ENCODE measurements at regions not wholly inside any gene's neighbourhood (a gene's known extent, or its start where the extent isn't known, plus 50 kb on each side); places are given as distances from the start of the nearest gene placed in this dataset.

DNA sequence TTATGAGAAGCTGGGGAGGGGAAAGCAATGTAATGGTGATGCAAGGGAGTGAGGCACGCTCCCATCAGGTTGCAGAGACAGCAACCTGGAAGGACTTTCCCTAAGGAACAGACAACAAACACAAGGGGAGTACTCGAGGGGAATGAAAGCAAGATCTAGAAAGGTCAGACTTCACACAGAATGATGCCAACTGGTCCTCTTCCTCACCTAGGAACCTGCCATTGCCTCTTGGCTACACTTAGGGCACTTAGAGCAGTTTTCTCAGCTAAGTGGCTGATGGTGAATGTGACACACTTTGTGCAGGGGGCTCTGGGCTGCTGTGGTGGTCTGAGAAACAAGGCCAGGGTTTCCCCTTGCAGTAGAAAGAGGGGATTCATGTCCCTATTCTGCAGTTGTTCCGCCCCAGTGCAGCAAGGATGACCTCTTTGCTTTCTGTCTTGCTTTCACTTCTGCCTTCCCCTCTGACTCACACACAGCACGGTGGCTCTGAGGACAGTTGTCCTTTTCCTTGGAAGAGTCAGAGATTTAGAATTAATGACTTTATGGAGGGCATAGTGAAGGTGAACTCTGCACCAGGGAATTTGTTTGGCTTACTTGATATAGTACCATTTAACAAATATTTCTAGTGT lies 394.0 kb upstream of the KLF4 start:
- in situ Hi-C loops (cut with MboI; ENCODE audit: low sequenced_read_pairs) = no loop called here

DNA sequence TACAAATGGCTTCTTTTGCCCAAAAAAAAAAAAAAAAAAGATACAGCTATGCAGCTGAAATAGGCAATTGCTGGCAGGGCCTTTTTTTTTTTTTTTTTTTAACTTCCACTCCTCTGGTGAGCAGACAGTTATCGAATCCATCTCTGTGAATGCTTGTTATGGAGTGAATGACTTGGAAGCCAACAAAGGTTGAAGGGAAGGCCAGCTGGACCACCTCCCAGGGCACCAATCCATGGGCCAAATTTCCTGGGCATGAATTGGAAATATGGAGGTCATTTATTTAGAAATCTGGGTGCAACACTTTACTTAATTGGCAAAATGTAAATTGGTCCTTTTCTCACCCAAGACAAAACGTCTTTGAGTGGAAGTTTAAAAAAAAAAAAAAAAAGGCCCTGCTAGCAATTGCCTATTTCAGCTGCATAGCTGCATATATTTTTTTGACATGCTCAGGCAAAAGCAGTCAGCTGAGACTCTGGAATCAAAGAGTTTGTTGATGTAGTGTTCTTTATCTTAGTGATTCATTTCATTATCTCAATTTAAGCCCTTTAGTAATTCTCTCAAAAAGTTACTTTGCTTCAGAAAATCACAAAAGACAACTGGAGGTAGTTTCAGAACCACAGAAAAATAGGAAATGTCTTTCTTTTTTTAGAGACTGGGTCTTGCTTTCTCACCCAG lies 392.2 kb upstream of the KLF4 start:
- in situ Hi-C loops (cut with MboI; ENCODE audit: low sequenced_read_pairs) = no loop called here

DNA sequence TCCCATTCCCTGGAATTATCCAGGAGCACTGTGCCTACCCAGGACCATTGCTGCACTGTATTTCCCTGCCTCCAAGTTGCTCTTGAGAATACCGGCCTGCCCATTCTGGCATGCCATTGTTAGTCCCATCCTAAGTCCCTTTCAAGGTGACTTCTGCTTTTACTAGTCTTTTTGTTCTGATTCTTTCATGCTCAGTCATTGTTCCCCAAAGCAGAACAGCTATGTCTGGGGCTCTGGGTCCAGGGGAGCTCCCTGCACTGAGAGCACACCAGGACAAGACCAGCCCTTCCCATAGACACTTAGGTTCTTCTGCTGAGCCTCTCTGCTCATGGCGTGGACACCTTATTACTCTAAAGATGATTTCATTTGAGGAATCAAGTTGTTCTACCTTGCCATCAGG lies 388.9 kb upstream of the KLF4 start:
- in situ Hi-C loops (cut with MboI; ENCODE audit: low sequenced_read_pairs) = no loop called here

DNA sequence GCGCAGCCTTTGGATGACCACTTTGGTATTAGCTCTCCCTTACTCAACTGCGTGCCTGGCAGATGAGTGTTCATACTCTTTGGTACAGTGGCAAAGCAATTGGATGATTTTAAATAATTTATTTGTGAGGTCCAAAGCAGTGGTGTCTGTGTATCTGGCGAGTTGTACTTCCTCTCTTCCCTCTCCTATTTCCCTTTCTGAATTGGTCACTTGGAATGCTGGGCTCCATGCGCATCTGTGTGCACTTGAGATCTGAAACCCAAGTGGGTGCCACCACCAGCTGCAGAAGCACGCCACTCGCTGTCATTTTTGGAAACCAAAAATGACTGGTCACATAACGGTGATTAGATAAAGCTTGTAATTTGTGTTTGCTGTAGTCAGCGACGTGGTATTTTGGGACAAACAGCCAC lies 386.0 kb upstream of the KLF4 start:
- in situ Hi-C loops (cut with MboI; ENCODE audit: low sequenced_read_pairs) = no loop called here

DNA sequence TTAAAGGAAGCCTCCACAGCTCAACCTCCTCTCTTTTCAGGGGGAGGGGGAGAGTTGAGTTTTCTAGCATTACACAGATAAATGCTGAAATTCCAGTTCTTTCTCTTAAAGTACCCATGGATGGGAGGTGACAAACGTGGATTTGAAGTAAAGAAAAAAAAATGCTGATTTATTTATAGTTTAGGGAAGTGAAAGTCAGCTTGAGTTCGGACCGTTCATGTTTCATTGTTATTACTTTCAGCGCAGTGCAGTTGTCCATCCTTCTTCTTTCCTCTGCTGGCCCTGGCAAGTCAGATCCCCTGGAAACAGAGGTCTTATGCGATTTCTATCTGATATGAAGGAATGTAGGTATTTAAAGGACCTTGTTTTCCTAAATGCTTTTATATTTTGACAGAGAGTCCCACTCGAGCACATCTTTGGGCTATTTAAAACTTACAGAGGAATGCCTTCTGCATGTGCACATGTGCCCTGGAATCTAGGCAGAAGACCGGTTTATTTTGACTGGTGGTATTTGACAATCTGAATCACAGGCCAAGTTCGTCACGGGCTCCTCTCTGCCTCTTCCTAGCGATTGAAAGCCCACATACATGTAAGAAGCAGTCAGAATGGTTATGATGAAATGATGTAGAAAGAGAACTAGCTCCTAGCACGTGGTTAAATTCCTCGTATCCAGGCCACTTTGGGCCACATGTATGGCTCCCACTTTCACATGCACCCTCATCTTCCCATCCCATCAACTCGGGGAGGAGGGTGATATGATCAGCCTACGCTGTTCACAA lies 385.2 kb upstream of the KLF4 start:
- in situ Hi-C loops (cut with MboI; ENCODE audit: low sequenced_read_pairs) = no loop called here

DNA sequence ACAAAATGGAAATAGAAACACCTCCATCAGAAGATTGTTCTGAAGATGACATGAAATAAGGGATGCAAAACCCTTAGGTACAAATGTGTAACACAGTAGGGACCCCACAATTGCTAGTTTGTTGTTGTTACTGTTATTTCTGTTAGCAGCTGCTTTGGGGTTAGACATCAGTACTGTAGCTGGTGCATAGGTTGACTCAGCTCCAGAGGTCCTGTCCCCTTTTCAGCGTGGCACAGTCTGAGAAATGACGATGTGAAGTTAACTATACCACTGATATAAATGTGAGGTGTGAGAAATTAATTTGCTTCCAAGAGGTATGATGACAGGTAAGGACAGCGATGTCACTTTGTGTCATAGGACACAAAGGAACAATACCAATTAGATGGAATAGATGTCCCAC lies 384.6 kb upstream of the KLF4 start:
- in situ Hi-C loops (cut with MboI; ENCODE audit: low sequenced_read_pairs) = no loop called here

DNA sequence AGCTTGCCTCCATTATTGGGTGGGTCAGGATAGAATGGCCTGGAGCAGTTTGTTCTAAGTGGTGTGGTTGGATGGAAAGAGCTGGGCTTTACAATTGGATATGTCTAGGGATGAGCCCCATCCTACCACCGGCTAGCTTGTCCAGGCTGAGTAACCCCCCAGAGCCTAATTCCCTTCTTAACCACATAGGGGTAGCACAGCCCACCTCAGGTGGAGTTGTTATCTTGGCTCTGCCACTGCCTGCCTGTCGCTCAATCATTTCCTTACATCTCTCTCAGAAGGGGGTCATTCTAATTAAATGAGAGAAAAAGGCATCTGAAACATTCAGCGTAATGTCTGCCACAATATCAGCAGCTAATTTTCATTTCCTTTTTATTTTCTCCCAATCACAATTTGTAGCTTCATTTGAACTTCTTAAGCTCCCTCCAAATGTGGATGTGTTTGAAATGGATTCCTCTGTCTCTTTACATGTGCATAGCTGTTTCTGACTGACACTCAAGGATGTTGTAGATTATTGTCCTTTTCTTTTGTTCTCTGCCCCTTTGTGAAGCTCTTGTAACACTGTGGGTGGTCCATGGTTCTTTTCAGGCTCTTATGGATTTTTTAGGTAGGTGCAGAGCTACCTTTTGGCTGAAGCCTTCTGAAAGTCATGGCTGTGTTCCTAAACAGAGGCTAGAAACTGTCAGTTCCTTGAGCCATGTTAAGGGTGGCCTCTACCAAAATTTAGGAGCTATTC lies 383.1 kb upstream of the KLF4 start:
- in situ Hi-C loops (cut with MboI; ENCODE audit: low sequenced_read_pairs) = no loop called here

DNA sequence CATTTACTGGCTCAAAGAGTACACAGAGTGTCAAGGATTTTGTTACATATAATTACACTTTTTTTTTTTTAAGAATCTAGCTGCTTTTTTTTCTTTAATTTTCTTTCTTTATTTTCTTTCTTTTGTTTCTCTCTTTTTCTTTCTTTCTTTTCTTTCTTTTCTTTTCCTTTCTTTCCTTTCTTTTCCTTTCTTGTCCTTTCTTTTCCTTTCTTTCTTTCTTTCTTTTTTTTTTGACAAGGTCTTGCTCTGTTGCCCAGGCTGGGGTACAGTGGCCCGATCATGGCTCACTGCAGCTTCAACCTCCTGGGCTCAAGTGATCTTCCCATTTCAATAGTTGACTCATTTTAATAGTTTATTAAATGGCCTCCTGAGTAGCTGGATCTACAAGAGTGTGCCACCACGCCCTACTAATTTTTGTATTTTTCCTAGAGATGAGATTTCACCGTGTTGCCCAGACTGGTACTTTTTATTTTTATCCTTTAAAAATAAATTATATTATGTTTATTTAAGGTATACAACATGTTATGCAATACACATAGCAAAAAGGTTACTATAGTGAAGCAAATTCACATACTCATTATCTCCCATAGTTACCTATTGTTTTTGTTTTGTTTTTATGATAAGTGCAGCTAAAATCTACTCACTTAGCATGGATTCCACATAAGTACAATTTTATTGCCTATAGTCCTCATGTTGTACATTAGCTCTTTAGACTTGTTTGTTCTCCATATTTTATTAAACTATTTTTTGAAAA lies 381.5 kb upstream of the KLF4 start:
- in situ Hi-C loops (cut with MboI; ENCODE audit: low sequenced_read_pairs) = no loop called here

DNA sequence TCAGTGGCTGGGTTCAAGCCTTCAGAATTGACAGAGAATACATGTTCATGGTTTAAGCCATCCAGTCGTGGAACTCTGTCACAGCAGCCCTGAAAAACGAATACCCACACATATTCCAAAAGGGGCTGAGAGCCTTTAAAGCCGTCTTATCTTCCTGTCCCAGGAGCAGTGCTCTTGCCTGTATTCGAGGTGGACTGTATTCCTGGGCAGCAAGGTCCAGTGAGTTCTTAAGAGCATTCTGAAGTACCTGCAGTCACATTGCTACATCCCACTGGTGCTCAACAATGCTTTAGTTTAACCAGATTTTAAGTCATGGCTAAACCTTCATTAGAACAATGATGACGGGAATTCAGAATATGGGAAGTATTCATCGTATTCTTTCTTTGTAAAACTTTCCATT lies 380.7 kb upstream of the KLF4 start:
- in situ Hi-C loops (cut with MboI; ENCODE audit: low sequenced_read_pairs) = no loop called here

DNA sequence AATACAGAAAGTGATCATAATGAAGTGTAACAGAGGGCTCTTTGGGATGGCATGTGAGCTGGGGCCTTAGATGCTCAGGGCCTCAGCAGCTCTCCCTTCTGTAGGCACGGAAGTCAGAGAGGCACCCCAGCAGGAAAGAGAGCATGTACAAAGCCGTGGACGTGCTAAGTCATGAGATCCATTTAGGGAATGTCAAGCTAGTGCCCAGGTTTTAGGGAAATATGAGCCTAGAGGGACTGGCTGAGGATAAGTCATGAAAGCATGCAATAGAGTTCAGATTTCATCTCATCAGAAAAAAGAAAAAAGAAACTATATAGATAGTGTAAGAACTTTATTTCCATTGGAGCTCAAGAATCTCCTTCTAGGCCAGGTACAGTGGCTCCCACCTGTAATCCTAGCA lies 379.5 kb upstream of the KLF4 start:
- in situ Hi-C loops (cut with MboI; ENCODE audit: low sequenced_read_pairs) = no loop called here

DNA sequence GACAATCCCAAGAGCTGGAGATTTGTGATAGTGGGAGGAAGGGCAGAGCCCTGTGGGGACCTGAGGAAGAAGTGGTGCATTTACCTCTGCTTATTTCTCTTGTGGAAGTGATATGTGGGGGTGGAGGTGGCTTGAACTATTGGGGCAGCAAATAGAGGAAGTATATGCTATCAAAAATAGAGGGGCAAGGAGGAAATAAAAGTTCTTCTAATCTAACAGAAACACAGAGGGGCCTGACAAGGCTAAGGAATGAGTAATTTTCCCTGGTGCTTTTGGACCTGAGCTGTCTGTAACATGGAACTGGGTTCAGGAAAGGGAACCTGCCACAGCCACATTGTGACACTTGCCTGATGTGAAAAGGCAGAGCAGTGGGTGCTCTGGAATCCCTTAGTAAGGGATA lies 378.6 kb upstream of the KLF4 start:
- in situ Hi-C loops (cut with MboI; ENCODE audit: low sequenced_read_pairs) = no loop called here

DNA sequence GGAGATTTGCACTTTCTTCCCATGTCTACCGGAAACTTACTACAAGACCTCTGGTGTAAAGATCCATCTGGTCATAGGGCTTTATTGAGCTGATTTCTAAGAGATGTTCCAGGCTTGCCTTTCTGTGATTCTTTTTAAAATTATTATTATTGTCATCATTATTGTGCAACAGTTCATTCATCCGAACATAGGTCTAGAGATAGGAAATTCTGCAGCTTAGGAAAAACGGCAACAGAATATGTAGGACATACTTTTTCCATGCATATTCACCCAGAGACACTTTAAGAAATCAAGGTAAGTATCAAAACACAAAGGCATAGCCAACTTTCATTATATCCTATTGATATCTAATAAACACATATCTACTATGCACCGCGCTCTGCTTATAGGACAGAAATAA lies 378.2 kb upstream of the KLF4 start:
- in situ Hi-C loops (cut with MboI; ENCODE audit: low sequenced_read_pairs) = no loop called here

DNA sequence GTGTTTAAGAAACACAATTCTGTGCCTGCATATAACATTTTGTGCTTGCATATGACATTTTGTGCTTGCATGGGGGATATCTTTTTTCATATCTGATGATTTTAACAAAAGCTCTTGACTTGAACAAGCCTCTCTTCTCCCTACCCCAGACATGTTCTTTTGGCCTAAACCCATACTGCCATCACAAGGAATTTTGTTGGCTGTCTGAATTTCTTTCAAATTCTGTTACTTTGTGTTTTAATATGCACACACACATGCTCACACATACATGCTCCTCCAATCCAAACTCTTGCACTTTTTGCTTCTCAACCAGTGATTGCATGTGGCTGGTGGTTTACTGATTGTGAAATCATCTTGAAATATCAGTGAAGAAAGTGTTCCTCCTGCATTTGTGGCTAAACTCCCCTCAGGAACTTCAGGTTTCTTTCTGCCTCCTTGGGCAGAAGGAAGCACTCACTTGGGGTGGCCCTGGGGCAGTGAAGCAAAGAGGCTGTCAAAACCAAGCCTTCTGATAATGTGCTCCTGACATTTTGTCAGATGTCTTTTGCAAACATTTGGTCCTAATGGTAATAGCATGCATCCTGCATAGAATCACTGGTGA lies 377.2 kb upstream of the KLF4 start:
- in situ Hi-C loops (cut with MboI; ENCODE audit: low sequenced_read_pairs) = no loop called here

DNA sequence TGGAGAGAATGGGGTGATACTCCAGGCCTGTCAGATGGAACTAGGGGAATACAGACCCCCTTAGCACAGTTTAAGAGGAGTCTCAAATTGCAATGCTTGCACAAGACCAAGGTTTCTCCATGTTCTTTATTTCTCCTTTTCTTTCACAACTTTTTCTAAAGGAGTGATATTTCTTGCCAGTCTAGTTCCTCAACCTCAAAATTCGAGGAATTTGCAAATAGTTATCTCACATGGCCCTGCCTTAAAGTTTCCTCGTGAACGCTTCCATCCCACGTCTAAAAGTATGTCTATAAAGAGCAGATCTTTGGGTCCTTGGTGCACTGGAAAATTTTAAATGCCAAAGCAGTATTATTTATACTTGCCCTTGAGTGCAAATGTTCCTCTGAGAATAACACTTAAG lies 373.8 kb upstream of the KLF4 start:
- in situ Hi-C loops (cut with MboI; ENCODE audit: low sequenced_read_pairs) = no loop called here

DNA sequence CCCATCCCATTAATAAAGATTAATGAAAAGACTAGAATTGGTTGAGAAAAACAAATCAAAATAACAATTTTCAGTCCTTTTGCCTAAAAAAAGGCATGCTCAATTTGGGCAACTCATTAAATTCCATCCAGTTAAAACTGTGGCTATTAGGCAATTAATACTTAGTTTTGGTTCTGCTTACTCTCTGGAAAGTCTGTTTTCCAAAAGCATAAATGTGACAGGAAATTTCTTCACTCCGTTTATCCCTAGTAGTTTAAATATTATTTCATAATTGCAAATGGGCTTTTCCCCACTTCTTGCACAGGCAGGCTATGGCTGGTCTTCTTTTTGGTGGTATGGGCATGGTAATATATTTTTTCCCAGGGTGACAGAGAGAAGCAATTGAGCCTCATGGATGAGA lies 373.3 kb upstream of the KLF4 start:
- in situ Hi-C loops (cut with MboI; ENCODE audit: low sequenced_read_pairs) = no loop called here

DNA sequence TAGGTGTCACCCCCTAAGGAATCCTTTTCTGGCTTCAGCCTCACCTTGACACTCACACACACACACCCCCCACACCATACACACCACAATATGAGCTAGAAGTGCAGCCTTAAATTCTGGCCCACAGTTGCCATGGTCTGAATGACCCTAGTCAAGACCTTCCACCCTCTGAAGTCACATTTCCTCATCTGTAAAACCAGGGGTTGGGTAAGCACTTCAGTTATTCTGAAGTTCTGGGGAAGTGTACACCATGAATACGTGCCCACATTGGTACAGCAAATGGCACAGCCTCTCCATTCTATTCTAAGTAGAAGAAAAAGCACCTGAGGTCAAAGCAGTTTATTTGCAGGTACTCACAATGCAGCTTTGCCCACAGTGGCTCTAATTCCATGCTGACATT lies 372.8 kb upstream of the KLF4 start:
- in situ Hi-C loops (cut with MboI; ENCODE audit: low sequenced_read_pairs) = no loop called here

DNA sequence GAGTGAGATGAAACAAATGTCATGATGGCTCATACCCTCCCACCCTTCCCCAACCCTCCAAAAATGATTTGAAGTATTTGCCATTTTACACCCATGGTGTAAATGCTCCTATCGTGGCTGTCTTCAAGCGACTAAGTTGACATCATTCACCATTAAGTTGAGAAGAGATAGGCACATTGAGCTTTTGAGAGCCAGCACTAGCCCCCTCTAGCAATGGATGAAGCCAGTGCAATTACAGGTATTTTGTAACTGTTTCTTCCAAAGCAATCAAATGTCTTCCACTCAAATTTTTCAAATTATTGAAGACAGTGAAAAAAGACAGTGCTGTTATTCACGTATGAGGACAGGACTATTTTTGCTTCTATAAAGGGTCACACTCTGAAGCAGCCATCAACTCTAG lies 371.5 kb upstream of the KLF4 start:
- in situ Hi-C loops (cut with MboI; ENCODE audit: low sequenced_read_pairs) = no loop called here

DNA sequence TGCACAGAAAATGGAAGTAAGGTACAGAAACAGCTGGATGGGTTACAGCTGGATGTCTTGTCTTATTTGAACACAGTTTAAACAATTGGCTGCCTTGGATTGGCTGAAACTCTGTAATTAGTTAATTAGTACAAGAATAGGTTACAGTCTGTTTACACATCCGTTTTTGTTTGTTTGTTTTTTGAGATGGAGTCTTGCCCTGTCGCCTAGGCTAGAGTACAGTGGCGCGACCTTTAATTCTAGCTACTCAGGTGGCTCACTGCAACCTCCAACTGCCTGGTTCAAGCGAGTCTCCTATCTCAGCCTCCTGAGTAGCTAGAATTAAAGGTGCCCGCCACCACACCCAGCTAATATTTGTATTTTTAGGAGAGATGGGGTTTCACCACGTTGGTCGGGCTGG lies 368.7 kb upstream of the KLF4 start:
- in situ Hi-C loops (cut with MboI; ENCODE audit: low sequenced_read_pairs) = no loop called here

DNA sequence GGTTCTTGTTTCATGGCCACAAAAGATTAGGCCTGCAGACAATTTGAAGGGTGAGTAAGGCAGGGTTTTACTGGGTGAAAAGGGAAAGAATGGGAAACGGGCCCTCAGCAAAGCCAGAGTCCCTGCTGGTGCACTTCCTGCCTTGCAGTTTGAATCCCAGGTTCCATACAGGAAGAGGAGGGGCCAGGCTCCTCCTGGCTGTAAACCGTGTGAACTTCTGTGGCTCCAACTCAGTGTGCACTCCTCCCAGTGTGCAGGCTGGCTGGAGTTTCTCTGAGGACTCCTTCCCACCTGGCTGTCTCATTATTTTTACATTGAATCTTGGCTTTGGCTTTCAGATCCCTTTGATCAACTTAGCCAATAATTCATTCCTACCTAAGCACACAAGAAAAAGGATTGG lies 367.1 kb upstream of the KLF4 start:
- in situ Hi-C loops (cut with MboI; ENCODE audit: low sequenced_read_pairs) = no loop called here

DNA sequence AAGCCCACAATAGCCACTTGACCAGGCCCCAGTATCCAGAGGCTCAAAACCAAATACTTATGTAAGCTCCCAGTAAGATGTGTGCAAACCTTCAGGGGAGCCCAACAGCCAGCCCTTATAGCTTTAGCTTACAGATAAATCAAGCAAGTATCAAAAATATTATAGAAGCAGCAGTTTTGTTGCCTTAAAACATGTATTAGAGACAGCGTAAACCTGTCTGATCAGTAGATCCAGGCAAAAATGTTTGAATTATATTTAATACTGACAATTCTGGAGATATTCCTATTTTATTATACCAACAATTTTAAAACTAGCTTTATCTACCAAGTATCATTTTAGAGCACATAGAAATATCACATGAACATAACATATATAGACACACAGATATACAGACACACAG lies 365.6 kb upstream of the KLF4 start:
- in situ Hi-C loops (cut with MboI; ENCODE audit: low sequenced_read_pairs) = no loop called here

DNA sequence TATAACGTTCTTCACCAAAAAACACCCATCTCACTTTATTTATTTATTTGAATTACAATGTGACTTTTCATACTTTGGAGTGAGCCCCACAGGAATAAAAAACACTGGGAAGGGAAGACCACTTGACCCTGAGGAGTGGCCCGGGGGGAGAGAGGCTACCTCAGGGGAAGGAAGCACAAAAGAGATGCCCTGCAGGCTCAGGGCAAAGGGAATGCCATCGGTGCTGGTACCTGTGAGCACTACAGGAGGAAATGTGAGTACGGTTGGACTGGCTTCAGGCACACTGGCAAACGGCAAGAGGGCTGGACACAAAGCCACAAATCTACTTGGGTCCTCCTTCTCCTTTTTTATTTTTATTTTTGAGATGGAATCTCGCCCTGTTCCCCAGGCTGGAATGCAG lies 363.9 kb upstream of the KLF4 start:
- in situ Hi-C loops (cut with MboI; ENCODE audit: low sequenced_read_pairs) = no loop called here
